ENCODE measurements at regions not wholly inside any gene's neighbourhood (a gene's known extent, or its start where the extent isn't known, plus 50 kb on each side); places are given as distances from the start of the nearest gene placed in this dataset.
"Not testable (repeated sequence)": the region's sequence is repeated elsewhere in the genome, so short reads cannot be mapped to it uniquely, and the experiment has no call there.

DNA sequence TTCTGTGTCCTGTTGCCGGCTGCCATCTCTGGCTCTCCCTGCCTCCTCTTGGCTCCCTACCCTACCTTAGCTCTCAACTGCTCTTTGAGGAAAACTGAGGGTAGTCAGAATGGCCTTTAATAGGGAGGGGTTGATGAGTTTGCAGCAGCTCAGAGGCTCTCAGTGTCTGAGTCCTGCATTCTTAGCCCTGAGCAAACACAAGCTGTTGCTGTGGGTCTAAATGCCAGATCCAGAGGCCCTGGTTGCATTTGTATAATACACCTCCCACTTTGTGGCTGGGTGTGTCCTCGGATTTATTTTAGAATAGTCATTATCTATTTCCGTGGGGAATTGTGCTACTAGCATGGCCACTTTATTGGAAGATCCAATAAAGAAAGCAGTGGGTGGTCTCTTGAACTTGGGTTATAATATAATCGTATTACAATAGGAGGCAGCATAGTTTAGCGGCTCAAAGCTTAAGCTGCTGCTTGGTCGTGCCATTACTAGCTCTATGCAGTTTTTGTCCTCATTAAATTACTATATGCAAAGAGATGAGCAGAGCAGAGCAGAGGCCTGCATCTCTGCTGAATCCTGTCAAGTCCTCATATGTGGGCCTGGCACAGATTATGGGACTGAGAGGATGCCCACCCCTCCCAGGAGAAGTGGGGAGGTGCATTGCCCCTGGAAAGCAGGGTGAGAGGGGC, 175.5 kb downstream of the BCL2L11 start:
- not testable (repeated sequence) for TF ChIP-seq YY1 (IDR thresholded peaks at IDR 0.05; ENCODE audit: insufficient read depth, insufficient read length); SUZ12 (IDR thresholded peaks at IDR 0.05; ENCODE audit: extremely low read depth, insufficient read depth, insufficient read length); ZNF274 (IDR thresholded peaks at IDR 0.05; ENCODE audit: low read depth, low read length)

All from NT2/D1 (cell line).